IPS-20b (cell line): ENCODE measurements at regions not wholly inside any gene's neighbourhood (a gene's known extent, or its start where the extent isn't known, plus 50 kb on each side); places are given as distances from the start of the nearest gene placed in this dataset.

Source experiments
- H3K27ac ChIP-seq: one replicate; pipeline ENCODE4 v1.5.1; 2013; ENCODE audit warnings: low read length
- H3K27me3 ChIP-seq: 2 replicates; pipeline ENCODE4 v1.6.1; 2013; ENCODE audit warnings: mild to moderate bottlenecking, low read length, inconsistent platforms; ENCODE audit not compliant: insufficient read depth
- H3K36me3 ChIP-seq: 2 replicates; pipeline ENCODE4 v1.6.1; 2013; ENCODE audit warnings: low read depth, mild to moderate bottlenecking, inconsistent platforms, low read length, moderate library complexity; ENCODE audit not compliant: insufficient read depth
- H3K4me1 ChIP-seq: 2 replicates; pipeline ENCODE4 v1.6.1; 2013; ENCODE audit warnings: mild to moderate bottlenecking, control low read depth, inconsistent platforms, low read length, moderate library complexity; ENCODE audit not compliant: insufficient read depth
- H3K4me3 ChIP-seq: 2 replicates; pipeline ENCODE4 v1.5.1; 2013; ENCODE audit warnings: mild to moderate bottlenecking, low read length, inconsistent platforms
- H3K9ac ChIP-seq: 2 replicates; pipeline ENCODE4 v1.6.1; 2013; ENCODE audit warnings: low read depth, mild to moderate bottlenecking, inconsistent platforms, low read length, moderate library complexity
- H3K9me3 ChIP-seq: 2 replicates; pipeline ENCODE4 v1.6.1; 2013; ENCODE audit warnings: mild to moderate bottlenecking, low read depth, low read length, inconsistent platforms; ENCODE audit not compliant: insufficient read depth

DNA sequence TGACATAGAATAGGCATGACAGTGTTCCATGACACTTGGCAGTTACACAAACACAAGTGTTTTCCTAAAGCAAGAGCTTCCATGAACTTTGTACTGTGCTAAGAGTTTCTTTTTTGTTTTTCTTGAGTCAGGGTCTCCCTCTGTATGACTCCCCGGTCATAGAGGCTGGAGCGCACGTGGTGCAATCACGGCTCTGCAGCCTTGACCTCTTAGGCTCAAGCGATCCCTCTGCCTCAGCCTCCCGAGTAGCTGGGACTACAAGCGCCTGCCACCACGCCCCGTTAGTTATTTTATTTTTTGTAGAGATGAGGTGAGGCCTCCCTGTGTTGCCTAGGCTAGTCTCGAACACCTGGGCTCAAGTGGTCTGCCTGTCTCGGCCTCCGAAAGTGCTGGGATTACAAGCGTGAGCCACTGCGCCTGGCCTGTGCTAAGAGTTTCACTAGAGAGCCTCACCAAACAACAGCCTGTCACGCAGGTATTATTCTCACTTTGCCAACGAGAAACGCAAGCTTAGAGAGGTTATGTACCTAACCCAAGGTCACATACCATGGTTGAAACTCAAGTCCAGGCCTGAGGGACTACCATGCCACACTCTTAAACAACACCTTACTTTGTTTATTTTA, 355.9 kb downstream of the KLF12 start:
- H3K27me3 ChIP-seq: no peaks in the 10 kb centered on the region
- no peak overlapping the region for H3K9ac ChIP-seq
- H3K27ac ChIP-seq: no peak overlapping the region
- H3K36me3 ChIP-seq: no peaks in the 10 kb centered on the region
- no peaks in the 10 kb centered on the region for H3K9me3 ChIP-seq
- H3K4me3 ChIP-seq: no peak overlapping the region
- no peaks in the 10 kb centered on the region for H3K4me1 ChIP-seq

DNA sequence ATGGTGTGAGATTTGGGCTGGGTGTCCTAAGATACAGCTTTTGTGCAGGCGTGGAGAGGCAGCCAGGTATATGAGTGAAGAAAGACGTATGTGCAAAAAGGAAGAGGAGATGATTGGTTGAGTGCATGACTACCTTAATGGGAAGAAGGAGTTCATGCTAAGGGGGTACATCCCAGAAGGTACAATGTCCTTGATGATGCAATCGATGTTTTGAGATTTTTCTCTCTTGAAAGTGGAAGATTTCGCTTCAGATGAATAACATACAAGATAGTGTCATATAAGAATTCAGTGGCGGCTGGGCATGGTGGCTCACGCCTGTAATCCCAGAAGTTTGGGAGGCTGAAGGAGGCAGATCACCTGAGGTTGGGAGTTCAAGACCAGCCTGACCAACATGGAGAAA, 357.1 kb downstream of the KLF12 start:
- no peaks in the 10 kb centered on the region for H3K27me3 ChIP-seq
- H3K9me3 ChIP-seq: no peaks in the 10 kb centered on the region
- H3K36me3 ChIP-seq: no peaks in the 10 kb centered on the region
- H3K9ac ChIP-seq: no peak overlapping the region
- no peak overlapping the region for H3K27ac ChIP-seq
- no peak overlapping the region for H3K4me3 ChIP-seq
- no peaks in the 10 kb centered on the region for H3K4me1 ChIP-seq

DNA sequence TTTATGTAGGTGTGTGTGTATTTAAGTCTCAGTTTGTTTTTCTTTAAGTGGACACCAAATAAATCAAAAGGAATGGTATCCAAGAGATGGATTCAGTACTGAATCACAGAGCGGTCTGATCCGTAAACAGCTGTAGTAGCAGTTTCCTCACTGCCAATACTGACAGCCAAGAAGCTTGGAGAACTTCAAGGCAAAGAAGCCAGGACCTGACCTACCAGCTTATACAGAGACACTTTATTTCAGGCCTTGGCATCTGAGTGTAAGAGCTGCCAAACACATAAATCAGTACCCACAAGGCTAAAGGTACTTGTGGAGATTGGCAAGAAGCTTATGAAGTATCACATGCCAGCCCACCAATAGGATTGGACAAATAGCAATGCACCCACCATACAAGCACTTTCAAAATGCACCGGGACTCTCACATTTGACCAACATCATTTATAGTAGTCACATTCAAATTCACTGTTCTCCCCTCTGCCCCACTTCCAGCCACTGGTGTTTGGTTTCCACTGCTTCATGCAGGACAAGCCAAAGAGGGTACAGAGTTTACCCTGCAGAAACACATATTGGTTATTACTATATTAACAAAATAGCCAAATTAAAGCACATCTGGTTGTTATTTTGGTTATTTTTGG, 357.9 kb downstream of the KLF12 start:
- H3K4me1 ChIP-seq: no peaks in the 10 kb centered on the region
- no peaks in the 10 kb centered on the region for H3K27me3 ChIP-seq
- H3K9me3 ChIP-seq: no peaks in the 10 kb centered on the region
- no peak overlapping the region for H3K9ac ChIP-seq
- H3K36me3 ChIP-seq: no peaks in the 10 kb centered on the region
- no peak overlapping the region for H3K27ac ChIP-seq
- no peak overlapping the region for H3K4me3 ChIP-seq

DNA sequence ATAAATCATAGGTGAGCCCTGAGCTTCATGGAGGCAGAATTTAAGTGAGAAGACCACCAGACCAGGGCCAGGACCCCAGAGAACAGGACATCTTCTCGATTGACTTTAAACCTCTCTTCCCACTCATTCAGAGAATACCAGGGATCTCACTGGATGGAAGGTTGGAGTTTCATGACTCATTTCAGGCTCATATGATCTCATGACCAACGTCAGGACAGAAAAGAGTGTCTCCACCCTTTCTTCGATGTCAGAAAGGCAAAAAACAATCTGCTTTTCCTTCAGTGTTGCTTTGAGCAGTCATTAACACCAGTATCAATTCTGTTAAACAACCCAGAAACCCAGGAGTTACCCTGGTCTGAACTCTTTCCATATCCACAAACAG, 361.0 kb downstream of the KLF12 start:
- Histone ChIP-seq H3K9me3 (no peaks in the 10 kb centered on the region), H3K36me3 (no peaks in the 10 kb centered on the region), H3K27me3 (no peaks in the 10 kb centered on the region), H3K9ac (no peak overlapping the region), H3K4me3 (no peak overlapping the region), H3K4me1 (peaks cover under 1% of the 10 kb centered on the region; the same call in 1 of the 2 replicates), H3K27ac (no peak overlapping the region)

DNA sequence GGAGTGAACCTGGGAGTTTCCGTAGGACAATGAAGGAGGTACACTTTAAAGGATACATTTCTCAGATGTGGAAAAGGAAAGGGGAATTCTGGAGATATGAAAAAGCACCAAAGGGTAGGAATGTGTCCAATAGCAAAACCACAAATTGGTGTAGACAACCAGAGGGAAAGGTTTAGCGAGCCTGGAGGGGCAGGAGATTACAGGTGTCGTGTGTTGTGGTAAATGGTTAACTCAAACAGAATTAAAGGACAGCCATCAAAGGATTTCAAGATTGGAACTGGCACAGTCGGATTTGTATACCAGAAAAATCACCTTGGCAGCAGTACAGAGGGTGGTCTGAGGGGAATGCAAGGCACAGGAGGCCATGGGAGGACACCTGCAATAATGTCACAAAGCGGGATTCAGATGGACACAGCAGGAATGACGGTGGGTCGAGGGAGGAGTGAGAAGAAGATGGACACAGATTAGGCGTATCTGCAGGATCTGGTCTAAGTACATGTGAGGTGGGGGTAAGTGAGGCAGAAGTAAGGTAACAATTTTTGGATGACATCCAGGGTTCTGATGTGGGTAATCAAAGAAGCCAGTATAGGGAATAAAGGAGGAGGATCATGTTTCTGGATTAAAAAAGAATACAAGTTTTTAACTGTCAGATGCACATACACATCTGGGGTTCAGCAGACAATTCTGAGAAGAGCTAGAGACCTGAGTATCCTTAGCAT, 361.6 kb downstream of the KLF12 start:
- Histone ChIP-seq H3K27ac (no peak overlapping the region), H3K4me1 (peaks cover 5% of the 10 kb centered on the region; the same call in 1 of the 2 replicates), H3K9ac (no peak overlapping the region), H3K36me3 (no peaks in the 10 kb centered on the region), H3K4me3 (no peak overlapping the region), H3K27me3 (no peaks in the 10 kb centered on the region), H3K9me3 (no peaks in the 10 kb centered on the region)

DNA sequence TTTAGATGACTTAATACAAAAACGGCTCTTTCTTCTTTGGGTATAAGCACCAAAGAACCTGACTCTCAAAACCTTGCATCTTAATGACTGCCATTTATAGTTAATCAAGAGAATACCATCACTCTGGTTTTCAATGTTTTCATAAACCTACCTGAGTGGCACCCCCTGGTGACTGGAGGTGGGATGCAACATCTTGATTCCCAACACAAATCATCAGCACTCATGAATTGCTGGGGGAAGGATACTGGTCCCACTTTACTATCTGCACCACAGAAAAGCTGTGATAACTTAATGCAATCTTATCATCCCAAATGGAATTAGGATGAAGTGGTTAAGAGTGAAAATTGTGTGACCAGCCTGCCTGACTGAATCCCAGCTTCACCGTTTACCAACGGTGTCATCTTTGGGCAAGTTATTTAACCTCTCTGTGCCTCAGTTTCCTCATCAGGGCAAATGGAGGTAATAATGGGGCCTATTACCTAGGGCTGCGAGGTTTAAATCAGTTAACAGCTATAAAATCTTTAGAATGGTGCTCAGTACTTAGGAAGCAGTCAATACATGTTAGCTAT, 366.4 kb downstream of the KLF12 start:
- H3K27me3 ChIP-seq: no peaks in the 10 kb centered on the region
- peak overlapping the region; percentile 57; the same call in 1 of the 2 replicates for H3K9ac ChIP-seq
- H3K9me3 ChIP-seq: no peaks in the 10 kb centered on the region
- peaks cover 37% of the 10 kb centered on the region for H3K4me1 ChIP-seq
- H3K4me3 ChIP-seq: peak overlapping the region; percentile 47; the same call in 1 of the 2 replicates
- no peaks in the 10 kb centered on the region for H3K36me3 ChIP-seq
- peak overlapping the region; percentile 48 for H3K27ac ChIP-seq

DNA sequence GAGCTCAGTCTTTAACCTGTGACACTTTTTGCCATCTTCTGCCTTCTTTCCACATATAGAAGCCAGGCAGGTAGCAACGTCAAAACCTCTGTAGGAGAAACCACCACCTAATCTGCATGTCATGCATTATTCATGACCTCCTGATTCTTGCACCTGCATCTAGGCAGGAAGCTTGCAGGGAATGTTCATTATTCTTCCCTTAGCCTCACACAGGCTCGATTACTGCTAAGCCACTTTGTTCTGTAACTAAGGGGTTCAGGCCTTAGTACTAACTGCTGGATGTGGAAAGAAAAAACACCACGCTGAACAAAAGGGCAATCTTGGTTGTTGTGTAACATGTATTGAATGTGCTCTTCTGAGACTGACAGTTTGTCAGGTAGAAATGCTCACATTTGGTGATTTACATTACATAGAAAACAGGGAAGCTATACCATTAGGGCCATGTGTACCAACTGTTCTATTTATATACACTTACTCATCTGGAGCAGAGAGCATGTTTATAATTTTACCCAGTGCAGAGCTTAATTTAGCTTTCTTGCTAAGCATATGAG, 366.9 kb downstream of the KLF12 start:
- peak overlapping the region; percentile 47; the same call in 1 of the 2 replicates for H3K4me3 ChIP-seq
- H3K9me3 ChIP-seq: no peaks in the 10 kb centered on the region
- H3K4me1 ChIP-seq: peaks cover 37% of the 10 kb centered on the region
- no peaks in the 10 kb centered on the region for H3K36me3 ChIP-seq
- H3K9ac ChIP-seq: peak overlapping the region; percentile 62; the same call in 1 of the 2 replicates
- no peaks in the 10 kb centered on the region for H3K27me3 ChIP-seq
- H3K27ac ChIP-seq: peak overlapping the region; percentile 48

DNA sequence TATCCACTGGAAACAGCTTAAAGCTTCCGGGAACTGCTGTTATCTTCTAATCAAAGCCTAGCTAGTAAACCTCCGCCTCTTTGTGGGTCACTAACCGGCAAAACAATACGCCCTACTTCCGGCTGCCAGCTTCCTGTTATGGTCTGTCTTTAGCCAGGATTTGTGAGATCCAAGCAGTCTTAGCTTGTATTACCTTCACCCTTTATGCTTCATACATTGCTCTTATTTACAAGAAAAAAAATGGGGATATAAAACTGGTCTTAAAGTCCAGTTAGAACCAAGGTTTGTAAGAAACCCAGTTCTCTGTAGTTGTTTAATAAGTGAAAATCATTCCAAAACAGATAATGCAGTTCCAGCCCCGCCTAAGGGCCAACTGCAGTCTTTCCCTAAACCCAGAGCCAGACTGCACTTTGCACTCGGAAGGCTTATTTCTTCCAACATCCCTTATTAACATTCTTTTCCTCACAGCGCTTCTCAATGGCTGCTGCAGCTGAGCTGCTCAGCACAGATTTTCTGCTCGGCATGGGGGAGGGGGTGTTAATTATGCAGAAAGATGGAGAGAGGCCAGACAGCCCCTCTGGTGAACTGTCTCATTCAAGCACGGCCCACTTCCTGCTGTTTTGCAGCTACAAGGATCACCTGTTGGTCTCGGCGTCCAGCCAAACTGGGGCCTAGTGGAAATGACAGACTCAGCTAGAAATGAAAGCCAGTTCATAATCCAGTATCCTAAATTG, 368.4 kb downstream of the KLF12 start:
- H3K36me3 ChIP-seq: no peaks in the 10 kb centered on the region
- H3K9ac ChIP-seq: peak overlapping the region; percentile 62
- peak overlapping the region; percentile 16 for H3K27ac ChIP-seq
- H3K4me3 ChIP-seq: peak overlapping the region; percentile 47
- no peaks in the 10 kb centered on the region for H3K9me3 ChIP-seq
- H3K4me1 ChIP-seq: peaks cover 37% of the 10 kb centered on the region
- no peaks in the 10 kb centered on the region for H3K27me3 ChIP-seq

DNA sequence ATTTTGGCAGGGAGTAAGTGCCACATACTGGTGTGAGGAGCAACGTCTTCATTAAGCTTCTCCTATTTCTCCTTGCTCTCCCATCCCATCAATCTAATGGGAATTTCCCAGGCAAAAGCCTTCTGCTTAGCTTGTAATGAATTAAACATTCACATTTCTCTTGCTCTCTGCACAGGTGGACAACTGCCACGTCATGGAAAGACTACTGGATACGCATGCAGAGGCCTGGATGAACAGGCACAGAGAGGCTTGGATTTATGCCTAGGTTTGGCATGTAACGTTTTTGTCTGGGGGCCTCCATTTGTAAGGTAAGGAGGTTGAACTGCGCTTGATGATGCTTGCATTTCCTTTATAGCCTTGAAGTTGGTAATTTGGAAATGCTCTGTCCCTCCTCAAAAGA, 374.8 kb downstream of the KLF12 start:
- Histone ChIP-seq H3K4me1 (peaks cover 14% of the 10 kb centered on the region; the same call in 1 of the 2 replicates), H3K4me3 (no peak overlapping the region), H3K36me3 (no peaks in the 10 kb centered on the region), H3K9ac (no peak overlapping the region), H3K27ac (no peak overlapping the region), H3K27me3 (no peaks in the 10 kb centered on the region), H3K9me3 (no peaks in the 10 kb centered on the region)

DNA sequence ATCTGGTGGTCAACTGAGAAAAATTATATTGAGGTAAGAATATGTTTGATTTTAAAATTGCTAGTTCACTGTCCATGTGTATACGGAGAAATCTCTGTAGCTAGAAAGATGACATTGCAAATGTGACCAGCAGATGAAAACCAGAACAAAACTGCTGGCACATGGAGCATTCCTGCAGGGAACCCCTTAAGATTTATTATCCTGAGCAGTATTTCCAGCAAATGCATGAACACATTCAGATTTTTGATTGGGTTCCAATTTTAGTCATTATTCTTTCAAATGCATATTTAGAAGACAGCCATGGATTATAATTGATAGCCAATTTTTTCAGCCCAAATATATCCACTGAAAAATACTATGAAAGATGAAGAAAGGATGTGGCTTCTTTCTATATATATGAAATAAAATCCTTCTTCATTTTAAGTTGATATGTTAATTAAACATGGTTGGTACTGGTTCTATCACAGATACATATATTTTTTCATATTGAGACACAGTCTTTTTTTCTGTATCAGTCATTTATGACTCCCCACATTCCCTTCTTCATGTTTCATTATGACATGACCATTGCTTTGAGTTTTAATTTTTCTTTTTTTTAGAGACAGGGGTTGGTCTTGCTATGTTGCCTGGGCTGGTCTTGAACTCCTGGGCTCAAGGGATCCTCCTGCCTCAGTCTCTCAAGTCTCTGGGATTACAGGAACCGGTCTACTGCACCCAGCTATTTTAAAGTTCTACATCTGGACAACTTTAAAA, 376.5 kb downstream of the KLF12 start:
- H3K9ac ChIP-seq: no peak overlapping the region
- no peak overlapping the region for H3K27ac ChIP-seq
- no peak overlapping the region for H3K4me3 ChIP-seq
- H3K27me3 ChIP-seq: no peaks in the 10 kb centered on the region
- peaks cover 10% of the 10 kb centered on the region; the same call in 1 of the 2 replicates for H3K4me1 ChIP-seq
- no peaks in the 10 kb centered on the region for H3K9me3 ChIP-seq
- no peaks in the 10 kb centered on the region for H3K36me3 ChIP-seq
